ENCODE measurements at regions not wholly inside any gene's neighbourhood (a gene's known extent, or its start where the extent isn't known, plus 50 kb on each side); places are given as distances from the start of the nearest gene placed in this dataset.

DNA sequence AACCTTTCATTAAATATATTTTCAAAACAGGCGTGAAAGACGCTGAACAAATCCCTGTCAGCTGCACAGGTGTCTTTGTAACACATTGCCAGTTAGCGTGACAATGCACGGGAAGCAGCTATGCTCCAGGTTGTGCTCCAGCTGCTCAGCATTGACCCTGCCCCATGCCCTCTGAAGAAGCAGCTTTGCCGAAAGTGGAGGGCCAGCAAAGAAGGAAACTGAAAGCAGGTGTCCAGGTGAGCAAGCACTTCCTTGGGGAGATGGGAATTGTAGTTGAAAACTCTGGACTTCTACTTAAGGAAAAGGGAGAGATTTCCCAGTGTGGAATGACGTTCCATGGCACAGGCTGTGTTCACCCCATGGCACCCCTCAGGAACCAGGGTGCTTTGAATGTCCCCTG lies 125.7 kb downstream of the TTLL2 start:
- no peaks in the 10 kb centered on the region for H3K27me3 Mint-ChIP-seq (ENCODE audit: low read depth in 3 of 3)
- Histone ChIP-seq H3K27ac (ENCODE audit: low read depth in 1 of 2, low read length in 2 of 2) (no peak overlapping the region), H3K4me2 (replicated peaks; ENCODE audit: extremely low read depth, low read length, poor library complexity, severe bottlenecking) (no peak overlapping the region), H3K9me3 (replicated peaks in 1 of 2; ENCODE audit: control insufficient read depth in 1 of 2, insufficient read depth in 1 of 2, low read length in 2 of 2) (no peaks in the 10 kb centered on the region), H2AFZ (ENCODE audit: insufficient read depth, low read depth, low read length, poor library complexity, severe bottlenecking) (no peak overlapping the region), H3K4me1 (ENCODE audit: control insufficient read depth in 1 of 2, insufficient read depth in 2 of 2, low read length in 2 of 2) (no peaks in the 10 kb centered on the region), H3K36me3 (replicated peaks in 1 of 2; ENCODE audit: control insufficient read depth in 1 of 2, insufficient read depth in 2 of 2, low read length in 2 of 2) (no peaks in the 10 kb centered on the region), H4K20me1 (ENCODE audit: insufficient read depth, low read length) (no peaks in the 10 kb centered on the region), H3K79me2 (ENCODE audit: insufficient read depth, low read length) (no peaks in the 10 kb centered on the region), H3K9ac (ENCODE audit: insufficient read depth, low read length, poor library complexity, severe bottlenecking) (no peak overlapping the region), H3K4me3 (replicated peaks in 1 of 3; ENCODE audit: low read depth in 2 of 3, low read length in 3 of 3) (no peak overlapping the region), H3K27me3 (ENCODE audit: control insufficient read depth in 2 of 2, insufficient read depth in 2 of 2, low read length in 2 of 2) (no peaks in the 10 kb centered on the region)
- H3K36me3 Mint-ChIP-seq = no peaks in the 10 kb centered on the region
- WGBS (ENCODE audit: insufficient coverage) = 98% methylated on average over 6 of the region's 6 CpGs
- H3K4me3 Mint-ChIP-seq = no peak overlapping the region
- no peak overlapping the region for H3K27ac Mint-ChIP-seq
- TF ChIP-seq, protein P1, sequence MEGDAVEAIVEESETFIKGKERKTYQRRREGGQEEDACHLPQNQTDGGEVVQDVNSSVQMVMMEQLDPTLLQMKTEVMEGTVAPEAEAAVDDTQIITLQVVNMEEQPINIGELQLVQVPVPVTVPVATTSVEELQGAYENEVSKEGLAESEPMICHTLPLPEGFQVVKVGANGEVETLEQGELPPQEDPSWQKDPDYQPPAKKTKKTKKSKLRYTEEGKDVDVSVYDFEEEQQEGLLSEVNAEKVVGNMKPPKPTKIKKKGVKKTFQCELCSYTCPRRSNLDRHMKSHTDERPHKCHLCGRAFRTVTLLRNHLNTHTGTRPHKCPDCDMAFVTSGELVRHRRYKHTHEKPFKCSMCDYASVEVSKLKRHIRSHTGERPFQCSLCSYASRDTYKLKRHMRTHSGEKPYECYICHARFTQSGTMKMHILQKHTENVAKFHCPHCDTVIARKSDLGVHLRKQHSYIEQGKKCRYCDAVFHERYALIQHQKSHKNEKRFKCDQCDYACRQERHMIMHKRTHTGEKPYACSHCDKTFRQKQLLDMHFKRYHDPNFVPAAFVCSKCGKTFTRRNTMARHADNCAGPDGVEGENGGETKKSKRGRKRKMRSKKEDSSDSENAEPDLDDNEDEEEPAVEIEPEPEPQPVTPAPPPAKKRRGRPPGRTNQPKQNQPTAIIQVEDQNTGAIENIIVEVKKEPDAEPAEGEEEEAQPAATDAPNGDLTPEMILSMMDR (IDR thresholded peaks at IDR 0.05) = no peak
- peaks cover 0 to 5% (median 0%) of the 10 kb centered on the region in 7 donors for H3K9me3 Mint-ChIP-seq
- intact Hi-C loops (cut with micrococcal nuclease) = no loop called here
- no peak for DNase-seq
- H3K4me1 Mint-ChIP-seq = no peaks in the 10 kb centered on the region

DNA sequence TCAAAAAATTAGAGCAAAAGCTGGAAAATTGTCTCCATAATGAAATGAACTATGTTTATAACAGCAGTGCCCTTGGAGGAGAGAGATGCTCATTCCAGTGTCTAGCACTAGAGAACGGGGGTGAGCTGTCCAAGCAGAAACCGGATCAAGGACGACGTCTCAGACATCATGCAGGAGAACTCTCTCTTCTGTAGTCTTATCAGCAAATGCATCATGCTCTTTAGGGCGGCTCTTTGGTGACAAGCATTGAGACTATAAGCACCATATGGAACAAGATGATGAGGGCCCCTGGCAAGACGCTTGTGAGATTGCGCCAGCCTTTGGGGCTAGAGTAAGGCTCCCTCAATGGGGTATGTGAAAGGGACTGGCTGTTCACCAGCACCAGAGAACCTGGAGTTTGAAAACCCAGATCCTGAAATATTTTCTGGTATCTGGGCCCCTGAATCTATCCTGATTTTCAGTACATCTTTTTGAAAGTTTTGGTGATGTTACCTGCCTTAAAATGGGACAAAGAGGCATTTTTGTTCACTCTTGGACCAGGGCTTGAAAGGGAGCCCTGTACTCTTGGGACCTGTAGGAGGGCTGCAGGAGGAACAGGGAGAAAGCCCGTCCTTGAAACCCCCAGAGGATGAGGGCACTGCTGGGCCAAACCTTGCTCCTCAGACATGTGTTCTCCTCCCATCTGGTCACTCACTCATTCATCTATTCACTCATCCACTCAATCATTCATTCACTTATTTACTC lies 127.6 kb downstream of the TTLL2 start:
- no peaks in the 10 kb centered on the region for H3K36me3 Mint-ChIP-seq
- Histone ChIP-seq H2AFZ (ENCODE audit: insufficient read depth, low read depth, low read length, poor library complexity, severe bottlenecking) (no peak overlapping the region), H3K9ac (ENCODE audit: insufficient read depth, low read length, poor library complexity, severe bottlenecking) (no peak overlapping the region), H3K4me2 (replicated peaks; ENCODE audit: extremely low read depth, low read length, poor library complexity, severe bottlenecking) (no peak overlapping the region), H3K4me3 (replicated peaks in 1 of 3; ENCODE audit: low read depth in 2 of 3, low read length in 3 of 3) (no peak overlapping the region), H3K36me3 (replicated peaks in 1 of 2; ENCODE audit: control insufficient read depth in 1 of 2, insufficient read depth in 2 of 2, low read length in 2 of 2) (no peaks in the 10 kb centered on the region), H3K79me2 (ENCODE audit: insufficient read depth, low read length) (no peaks in the 10 kb centered on the region), H4K20me1 (ENCODE audit: insufficient read depth, low read length) (no peaks in the 10 kb centered on the region), H3K9me3 (replicated peaks in 1 of 2; ENCODE audit: control insufficient read depth in 1 of 2, insufficient read depth in 1 of 2, low read length in 2 of 2) (no peaks in the 10 kb centered on the region), H3K4me1 (ENCODE audit: control insufficient read depth in 1 of 2, insufficient read depth in 2 of 2, low read length in 2 of 2) (no peaks in the 10 kb centered on the region), H3K27ac (ENCODE audit: low read depth in 1 of 2, low read length in 2 of 2) (no peak overlapping the region), H3K27me3 (ENCODE audit: control insufficient read depth in 2 of 2, insufficient read depth in 2 of 2, low read length in 2 of 2) (no peaks in the 10 kb centered on the region)
- intact Hi-C loops (cut with micrococcal nuclease) = no loop called here
- DNase-seq = no peak
- no peak overlapping the region for H3K4me3 Mint-ChIP-seq
- no peaks in the 10 kb centered on the region for H3K27me3 Mint-ChIP-seq (ENCODE audit: low read depth in 3 of 3)
- peaks cover 0 to 5% (median 0%) of the 10 kb centered on the region in 7 donors for H3K9me3 Mint-ChIP-seq
- TF ChIP-seq, protein P1 (IDR thresholded peaks at IDR 0.05) = no peak
- H3K4me1 Mint-ChIP-seq = no peaks in the 10 kb centered on the region
- H3K27ac Mint-ChIP-seq = no peak overlapping the region
- WGBS (ENCODE audit: insufficient coverage) = 84% methylated on average over 7 of the region's 8 CpGs

Measured in CD14-positive monocyte (primary cell).